A549 (cell line): ENCODE measurements at regions not wholly inside any gene's neighbourhood (a gene's known extent, or its start where the extent isn't known, plus 50 kb on each side); places are given as distances from the start of the nearest gene placed in this dataset.

ENCODE experiments used
- ATAC-seq, 2 experiments: fragments of 200-7000 bp in 1 of 2; fragments of >200 bp in 1 of 2; cut with Nextera tagmentation in 1 of 2; cut with Tn5 transposase in 1 of 2; 3 replicates each; pipeline versions ENCODE4 v1.8.0 to v1.9.1; 2018 to 2020; ENCODE audit warnings: mild to moderate bottlenecking in 1 of 2, moderate library complexity in 1 of 2
- CTCF ChIA-PET: fragments of 300-600 bp; sonication (Branson Sonifier 250); formaldehyde crosslinking; extraction: SDS; loops from one replicate; lab custom pipeline; 2021; ENCODE audit warnings: antibody characterized with exemption, inconsistent platforms; lab: Yijun Ruan, JAX
- POLR2A ChIA-PET: fragments of 350-600 bp; formaldehyde crosslinking; extraction: SDS; loops from one replicate; lab custom pipeline; 2021; ENCODE audit warnings: antibody characterized with exemption, inconsistent platforms; lab: Yijun Ruan, JAX
- DNase-seq, 2 experiments: peaks; one replicate each; pipeline versions ENCODE4 v3.0.0 to v3.0.0-alpha.2; 2011 to 2016; ENCODE audit warnings: low read depth in 1 of 2, low spot score in 1 of 2
- FAIRE-seq: peaks from 2 replicates; lab custom pipeline; 2011; peaks lifted over from hg19 to GRCh38; lab: Jason Lieb, UNC
- H3K27ac ChIP-seq, 2 experiments: fragments of >200 bp; sonication (Bioruptor Twin); formaldehyde crosslinking; 3 replicates each; pipeline ENCODE4 v1.5.1; 2016 to 2017
- H3K4me1 ChIP-seq: fragments of >200 bp; sonication (Bioruptor Twin); formaldehyde crosslinking; 3 replicates; pipeline ENCODE4 v1.6.1; 2016
- H3K4me2 ChIP-seq: fragments of >200 bp; sonication (Bioruptor Twin); formaldehyde crosslinking; 3 replicates; pipeline ENCODE4 v1.6.1; 2016
- H3K4me3 ChIP-seq: fragments of >200 bp; sonication (Bioruptor Twin); formaldehyde crosslinking; 3 replicates; pipeline ENCODE4 v1.5.1; 2016
- H3K9me3 ChIP-seq: fragments of >200 bp; sonication (Bioruptor Twin); formaldehyde crosslinking; 3 replicates; pipeline ENCODE4 v1.6.1; 2016
- BHLHE40 ChIP-seq: IDR thresholded peaks from 2 replicates; pipeline ENCODE4 v1.6.1; 2012; ENCODE audit warnings: low read depth, low read length, inconsistent platforms
- CHD2 ChIP-seq: fragments of 150-350 bp; IDR thresholded peaks from 2 replicates; pipeline ENCODE4 v1.6.1; 2014; ENCODE audit warnings: low read length; ENCODE audit not compliant: partially characterized antibody
- EHF ChIP-seq: fragments of 250-450 bp; sonication (Bioruptor Pico); IDR thresholded peaks from 2 replicates; pipeline ENCODE4 v1.5.0; 2020; ENCODE audit warnings: mild to moderate bottlenecking
- EHMT2 ChIP-seq: fragments of 200-600 bp; sonication (generic); IDR thresholded peaks from 2 replicates; pipeline ENCODE4 v1.6.1; 2016; ENCODE audit warnings: antibody characterized with exemption, low read depth, mild to moderate bottlenecking, moderate library complexity
- EP300 ChIP-seq, 2 experiments: fragments of >200 bp; sonication (Bioruptor Twin); formaldehyde crosslinking; IDR thresholded peaks; 2 replicates in 1 of 2; 3 replicates in 1 of 2; pipeline ENCODE4 v1.6.1; 2016 to 2017
- FOXS1 ChIP-seq: fragments of 250-450 bp; sonication (Bioruptor Pico); IDR thresholded peaks from 2 replicates; pipeline ENCODE4 v1.5.0; 2020; ENCODE audit warnings: mild to moderate bottlenecking, moderate library complexity
- HMGXB4 ChIP-seq: fragments of 250-450 bp; sonication (Bioruptor Pico); IDR thresholded peaks from 2 replicates; pipeline ENCODE4 v1.5.0; 2021; ENCODE audit warnings: mild to moderate bottlenecking, moderate library complexity, borderline replicate concordance
- HOXA7 ChIP-seq: fragments of 250-450 bp; sonication (Bioruptor Pico); IDR thresholded peaks from 2 replicates; pipeline ENCODE4 v1.5.0; 2020; ENCODE audit warnings: mild to moderate bottlenecking, moderate library complexity
- JUN ChIP-seq, 2 experiments: fragments of >200 bp; sonication (Bioruptor Twin); formaldehyde crosslinking; IDR thresholded peaks; 2 replicates in 1 of 2; 3 replicates in 1 of 2; pipeline ENCODE4 v1.6.1; 2016 to 2017
- MAFK ChIP-seq: fragments of 450-650 bp; IDR thresholded peaks from 2 replicates; pipeline ENCODE4 v1.6.1; 2014; ENCODE audit not compliant: partially characterized antibody
- MAZ ChIP-seq: fragments of 150-350 bp; IDR thresholded peaks from 2 replicates; pipeline ENCODE4 v1.6.1; 2014; ENCODE audit warnings: antibody characterized with exemption, low read depth, low read length, borderline replicate concordance
- NFE2L2 ChIP-seq: fragments of 150-350 bp; conservative IDR thresholded peaks from 2 replicates; pipeline ENCODE4 v1.6.1; 2014; ENCODE audit warnings: low read length
- NPAS2 ChIP-seq: fragments of 250-450 bp; sonication (Bioruptor Pico); IDR thresholded peaks from 2 replicates; pipeline ENCODE4 v1.8.0; 2022; ENCODE audit warnings: mild to moderate bottlenecking, moderate library complexity, borderline replicate concordance
- NR3C1 ChIP-seq: fragments of >200 bp; sonication (Bioruptor Twin); formaldehyde crosslinking; IDR thresholded peaks from 3 replicates; pipeline ENCODE4 v1.6.1; 2017
- PHF8 ChIP-seq: fragments of 200-600 bp; sonication (generic); IDR thresholded peaks from 2 replicates; pipeline ENCODE4 v1.6.1; 2016; ENCODE audit warnings: low read depth, mild to moderate bottlenecking, antibody characterized with exemption, moderate library complexity, borderline replicate concordance
- RAD21 ChIP-seq, 2 experiments: fragments of >200 bp in 1 of 2; sonication (Bioruptor Twin) in 1 of 2; formaldehyde crosslinking in 1 of 2; IDR thresholded peaks in 1 of 2; conservative IDR thresholded peaks in 1 of 2; 2 replicates in 1 of 2; 3 replicates in 1 of 2; pipeline ENCODE4 v1.6.1; 2012 to 2018; ENCODE audit warnings: inconsistent platforms in 1 of 2
- RARB ChIP-seq: fragments of 250-450 bp; sonication (Bioruptor Pico); IDR thresholded peaks from 2 replicates; pipeline ENCODE4 v1.8.0; 2021; ENCODE audit warnings: mild to moderate bottlenecking, moderate library complexity
- RFX5 ChIP-seq: fragments of 450-650 bp; IDR thresholded peaks from 2 replicates; pipeline ENCODE4 v1.7.1; 2014; ENCODE audit warnings: antibody characterized with exemption, mild to moderate bottlenecking, moderate library complexity
- RNF2 ChIP-seq: fragments of 200-600 bp; sonication (generic); IDR thresholded peaks from 2 replicates; pipeline ENCODE4 v1.6.1; 2016; ENCODE audit warnings: low read depth, mild to moderate bottlenecking, antibody characterized with exemption, moderate library complexity, borderline replicate concordance
- ZSCAN20 ChIP-seq: fragments of 250-450 bp; sonication (Bioruptor Pico); IDR thresholded peaks from 2 replicates; pipeline ENCODE4 v1.8.0; 2022; ENCODE audit warnings: mild to moderate bottlenecking, moderate library complexity
- WGBS: methylation state at CpG from one replicate; pipeline ENCODE4 v1.1.6; 2017; ENCODE audit errors: missing lambda C conversion rate; 5-methylcytosine and 5-hydroxymethylcytosine counted together
- TF ChIP-seq, protein P1 (sequence below): fragments of 150-350 bp; IDR thresholded peaks from 2 replicates; pipeline ENCODE4 v1.6.1; 2014; ENCODE audit warnings: low read depth, mild to moderate bottlenecking, low read length
- TF ChIP-seq, protein P2 (sequence below): fragments of >200 bp; sonication (Bioruptor Twin); formaldehyde crosslinking; IDR thresholded peaks from 3 replicates; pipeline ENCODE4 v1.5.1; 2016
- TF ChIP-seq, protein P3 (sequence below): IDR thresholded peaks from 2 replicates; pipeline ENCODE4 v1.6.1; 2012
- TF ChIP-seq, protein P4 (sequence below): IDR thresholded peaks from 2 replicates; pipeline ENCODE4 v1.6.1; 2012; ENCODE audit warnings: low read depth, borderline replicate concordance

DNA sequence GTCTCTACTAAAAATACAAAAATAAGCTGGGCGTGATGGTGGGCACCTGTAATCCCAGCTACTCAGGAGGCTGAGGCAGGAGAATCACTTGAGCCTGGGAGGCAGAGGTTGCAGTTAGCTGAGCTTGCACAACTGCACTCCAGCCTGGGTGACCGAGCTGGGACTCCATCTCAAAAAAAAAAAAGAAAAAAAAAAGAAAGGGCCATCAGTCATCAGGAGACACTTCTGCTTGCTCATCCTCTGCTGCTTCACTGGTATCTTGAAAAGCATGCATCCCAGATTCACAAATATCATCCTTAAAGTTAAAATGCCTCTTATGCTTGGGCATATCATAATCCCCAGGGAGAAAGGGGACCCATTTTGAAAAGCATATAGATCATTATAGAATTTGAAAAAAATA is 176.6 kb upstream of the NR2F2 start:
- no peak for ATAC-seq
- WGBS, result 75% methylated on average over 2 of the region's 2 CpGs
- Histone ChIP-seq H3K4me2 (no peak overlapping the region), H3K4me3 (no peak overlapping the region), H3K27ac (no peak overlapping the region), H3K4me1 (peaks cover 11% of the 10 kb centered on the region), H3K9me3 (no peaks in the 10 kb centered on the region)
- ChIA-PET CTCF (no interaction called here), POLR2A (no interaction called here)
- TF ChIP-seq NFE2L2 (no peak), JUN (IDR thresholded peaks at IDR 0.05) (no peak), EHMT2 (no peak), CHD2 (no peak), RNF2 (no peak), EP300 (IDR thresholded peaks at IDR 0.05) (no peak), HOXA7 (CRISPR knock-in tag) (no peak), PHF8 (no peak), HMGXB4 (CRISPR knock-in tag) (no peak), ZSCAN20 (CRISPR knock-in tag) (no peak), EHF (no peak), MAZ (no peak), RFX5 (no peak), RARB (CRISPR knock-in tag) (no peak), BHLHE40 (no peak), MAFK (no peak), RAD21 (conservative IDR thresholded peaks at IDR 0.05 in 1 of 2, IDR thresholded peaks at IDR 0.05 in 1 of 2) (no peak)
- TF ChIP-seq, protein P1, sequence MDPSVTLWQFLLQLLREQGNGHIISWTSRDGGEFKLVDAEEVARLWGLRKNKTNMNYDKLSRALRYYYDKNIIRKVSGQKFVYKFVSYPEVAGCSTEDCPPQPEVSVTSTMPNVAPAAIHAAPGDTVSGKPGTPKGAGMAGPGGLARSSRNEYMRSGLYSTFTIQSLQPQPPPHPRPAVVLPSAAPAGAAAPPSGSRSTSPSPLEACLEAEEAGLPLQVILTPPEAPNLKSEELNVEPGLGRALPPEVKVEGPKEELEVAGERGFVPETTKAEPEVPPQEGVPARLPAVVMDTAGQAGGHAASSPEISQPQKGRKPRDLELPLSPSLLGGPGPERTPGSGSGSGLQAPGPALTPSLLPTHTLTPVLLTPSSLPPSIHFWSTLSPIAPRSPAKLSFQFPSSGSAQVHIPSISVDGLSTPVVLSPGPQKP, result no peak
- TF ChIP-seq, protein P2, sequence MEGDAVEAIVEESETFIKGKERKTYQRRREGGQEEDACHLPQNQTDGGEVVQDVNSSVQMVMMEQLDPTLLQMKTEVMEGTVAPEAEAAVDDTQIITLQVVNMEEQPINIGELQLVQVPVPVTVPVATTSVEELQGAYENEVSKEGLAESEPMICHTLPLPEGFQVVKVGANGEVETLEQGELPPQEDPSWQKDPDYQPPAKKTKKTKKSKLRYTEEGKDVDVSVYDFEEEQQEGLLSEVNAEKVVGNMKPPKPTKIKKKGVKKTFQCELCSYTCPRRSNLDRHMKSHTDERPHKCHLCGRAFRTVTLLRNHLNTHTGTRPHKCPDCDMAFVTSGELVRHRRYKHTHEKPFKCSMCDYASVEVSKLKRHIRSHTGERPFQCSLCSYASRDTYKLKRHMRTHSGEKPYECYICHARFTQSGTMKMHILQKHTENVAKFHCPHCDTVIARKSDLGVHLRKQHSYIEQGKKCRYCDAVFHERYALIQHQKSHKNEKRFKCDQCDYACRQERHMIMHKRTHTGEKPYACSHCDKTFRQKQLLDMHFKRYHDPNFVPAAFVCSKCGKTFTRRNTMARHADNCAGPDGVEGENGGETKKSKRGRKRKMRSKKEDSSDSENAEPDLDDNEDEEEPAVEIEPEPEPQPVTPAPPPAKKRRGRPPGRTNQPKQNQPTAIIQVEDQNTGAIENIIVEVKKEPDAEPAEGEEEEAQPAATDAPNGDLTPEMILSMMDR, result no peak
- TF ChIP-seq, protein P3, sequence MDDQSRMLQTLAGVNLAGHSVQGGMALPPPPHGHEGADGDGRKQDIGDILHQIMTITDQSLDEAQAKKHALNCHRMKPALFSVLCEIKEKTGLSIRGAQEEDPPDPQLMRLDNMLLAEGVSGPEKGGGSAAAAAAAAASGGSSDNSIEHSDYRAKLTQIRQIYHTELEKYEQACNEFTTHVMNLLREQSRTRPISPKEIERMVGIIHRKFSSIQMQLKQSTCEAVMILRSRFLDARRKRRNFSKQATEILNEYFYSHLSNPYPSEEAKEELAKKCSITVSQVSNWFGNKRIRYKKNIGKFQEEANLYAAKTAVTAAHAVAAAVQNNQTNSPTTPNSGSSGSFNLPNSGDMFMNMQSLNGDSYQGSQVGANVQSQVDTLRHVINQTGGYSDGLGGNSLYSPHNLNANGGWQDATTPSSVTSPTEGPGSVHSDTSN, result no peak
- no peak for DNase-seq
- no peak for FAIRE-seq

- TF ChIP-seq EP300 (IDR thresholded peaks at IDR 0.05) (no peak), NR3C1 (no peak), RAD21 (conservative IDR thresholded peaks at IDR 0.05 in 1 of 2, IDR thresholded peaks at IDR 0.05 in 1 of 2) (no peak), FOXS1 (CRISPR knock-in tag) (no peak), EHF (no peak), NPAS2 (no peak)
- TF ChIP-seq, protein P4, sequence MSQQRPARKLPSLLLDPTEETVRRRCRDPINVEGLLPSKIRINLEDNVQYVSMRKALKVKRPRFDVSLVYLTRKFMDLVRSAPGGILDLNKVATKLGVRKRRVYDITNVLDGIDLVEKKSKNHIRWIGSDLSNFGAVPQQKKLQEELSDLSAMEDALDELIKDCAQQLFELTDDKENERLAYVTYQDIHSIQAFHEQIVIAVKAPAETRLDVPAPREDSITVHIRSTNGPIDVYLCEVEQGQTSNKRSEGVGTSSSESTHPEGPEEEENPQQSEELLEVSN, result no peak
- no peak for FAIRE-seq
These were observed 171.6 kb upstream of the NR2F2 start for GRCh38 chr15:96158938-96159337.

More at GRCh38 chr15:96158938-96159337, 171.6 kb upstream of the NR2F2 start:
- POLR2A ChIA-PET, result no interaction called here
- 0 out of 3 replicates have a peak, but pooled peaks cover 4% of the 10 kb centered on the region for H3K4me1 ChIP-seq
- WGBS, result 76% methylated on average over 5 of the region's 5 CpGs
- no peak overlapping the region for H3K4me2 ChIP-seq
- no peaks in the 10 kb centered on the region for H3K9me3 ChIP-seq
- H3K4me3 ChIP-seq, result no peak overlapping the region
- DNase-seq, result no peak
- no peak for ATAC-seq
- CTCF ChIA-PET, result interaction anchor here (0.6 kb wide), 1 partner anchor 302 kb away, joined by 4 read pairs; no protein-coding TSS in a partner anchor
- no peak overlapping the region for H3K27ac ChIP-seq
